HUES6 (cell line): ENCODE measurements at regions not wholly inside any gene's neighbourhood (a gene's known extent, or its start where the extent isn't known, plus 50 kb on each side); places are given as distances from the start of the nearest gene placed in this dataset.

Experiments used
- H3K27ac ChIP-seq: 2 replicates; pipeline ENCODE4 v1.7.0; 2013; ENCODE audit warnings: low read depth, mild to moderate bottlenecking, low read length, inconsistent platforms
- H3K27me3 ChIP-seq: 2 replicates; pipeline ENCODE4 v1.6.1; 2013; ENCODE audit warnings: low read length; ENCODE audit not compliant: control insufficient read depth, insufficient read depth
- H3K36me3 ChIP-seq: 2 replicates; pipeline ENCODE4 v1.6.1; 2013; ENCODE audit warnings: low read length; ENCODE audit not compliant: control insufficient read depth, insufficient read depth
- H3K4me1 ChIP-seq: 2 replicates; pipeline ENCODE4 v1.6.1; 2013; ENCODE audit warnings: low read length; ENCODE audit not compliant: control insufficient read depth, insufficient read depth
- H3K4me3 ChIP-seq: 2 replicates; pipeline ENCODE4 v1.5.1; 2013; ENCODE audit warnings: low read depth, low read length
- H3K9ac ChIP-seq: one replicate; pipeline ENCODE4 v1.6.1; 2013; ENCODE audit warnings: mild to moderate bottlenecking, low read length
- H3K9me3 ChIP-seq: 2 replicates; pipeline ENCODE4 v1.6.1; 2013; ENCODE audit warnings: low read depth, low read length; ENCODE audit not compliant: control insufficient read depth, insufficient read depth

DNA sequence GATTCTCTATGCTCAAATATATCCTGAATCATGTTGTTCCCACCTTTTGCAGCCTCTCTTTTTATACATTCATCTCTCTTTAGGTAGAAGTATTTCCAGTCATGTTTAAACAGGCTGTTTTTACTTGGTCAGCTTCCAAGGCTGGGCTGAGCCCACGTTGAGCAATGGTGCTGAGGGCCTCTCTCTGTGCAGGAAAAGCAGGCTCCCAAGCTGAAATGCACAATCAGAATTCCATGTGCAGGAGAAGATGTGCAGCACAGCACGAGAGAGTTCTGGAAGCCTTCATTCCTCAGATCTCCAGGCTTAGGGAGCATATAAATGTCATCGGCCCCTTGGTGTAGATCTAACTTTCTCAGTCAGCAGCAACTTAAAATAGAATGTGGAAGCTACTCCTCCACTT is 588.5 kb downstream of the TNS3 start:
- no peak overlapping the region for H3K27ac ChIP-seq
- no peaks in the 10 kb centered on the region for H3K36me3 ChIP-seq
- no peak overlapping the region for H3K4me3 ChIP-seq
- no peak overlapping the region for H3K9ac ChIP-seq
- no peaks in the 10 kb centered on the region for H3K9me3 ChIP-seq
- no peaks in the 10 kb centered on the region for H3K27me3 ChIP-seq
- no peaks in the 10 kb centered on the region for H3K4me1 ChIP-seq

DNA sequence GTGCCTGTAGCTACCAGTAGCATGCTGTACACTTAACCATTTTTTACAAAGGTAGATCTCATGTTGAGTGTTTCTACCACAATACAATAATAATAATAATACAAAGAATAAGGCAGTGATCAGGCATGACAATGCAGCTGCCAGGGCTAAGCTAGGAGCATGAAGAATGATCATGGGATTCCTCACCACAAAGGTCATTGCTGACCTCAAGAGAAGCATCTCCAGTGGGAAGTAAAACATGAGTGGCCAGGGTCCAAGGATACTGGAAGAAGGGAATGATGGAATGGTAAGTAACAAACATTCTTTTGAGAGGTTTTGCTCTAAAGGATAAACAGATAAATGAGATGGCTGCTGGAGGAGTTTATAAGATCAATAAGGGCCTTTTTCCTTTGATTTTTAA is 591.1 kb downstream of the TNS3 start:
- Histone ChIP-seq H3K27me3 (no peaks in the 10 kb centered on the region), H3K9ac (no peak overlapping the region), H3K27ac (no peak overlapping the region), H3K9me3 (no peaks in the 10 kb centered on the region), H3K36me3 (no peaks in the 10 kb centered on the region), H3K4me3 (no peak overlapping the region), H3K4me1 (no peaks in the 10 kb centered on the region)

DNA sequence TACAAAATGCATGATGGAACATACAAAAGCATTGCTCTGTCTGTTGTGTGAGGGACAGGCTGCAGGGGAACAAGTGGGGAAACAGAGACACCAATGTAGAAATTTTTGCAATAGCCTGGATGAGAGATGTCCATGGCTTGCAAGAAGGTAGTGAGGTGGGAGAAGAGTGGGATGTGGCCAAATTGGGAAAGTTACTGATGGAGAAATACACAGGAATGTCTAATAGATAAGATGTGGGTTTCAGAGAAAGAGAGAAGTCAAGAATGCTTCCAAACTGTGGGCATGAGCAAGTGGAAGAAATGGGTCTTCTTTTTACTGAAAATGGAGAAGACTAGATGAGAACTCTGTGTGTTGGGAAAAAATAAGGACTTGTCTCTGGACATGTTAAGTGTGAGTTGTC is 592.7 kb downstream of the TNS3 start:
- no peaks in the 10 kb centered on the region for H3K9me3 ChIP-seq

DNA sequence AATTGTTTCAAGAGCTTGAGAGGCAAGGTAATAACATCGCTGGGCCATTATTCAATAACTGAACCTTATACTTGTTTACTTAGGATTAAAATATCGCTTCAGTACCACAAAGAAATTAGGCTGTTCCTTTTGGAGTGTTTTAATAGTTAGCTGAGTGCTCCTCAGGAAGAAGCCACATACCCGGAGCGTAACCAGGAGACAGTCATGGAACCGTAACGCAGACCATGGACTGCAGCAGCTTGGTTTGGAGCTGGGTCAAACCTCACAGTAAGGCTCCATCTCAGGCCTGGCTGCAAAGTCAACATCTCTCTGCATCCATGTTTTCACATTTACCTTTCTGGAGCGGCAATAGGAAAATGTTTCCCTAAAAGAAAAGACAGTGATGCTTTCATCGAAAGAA is 599.0 kb downstream of the TNS3 start:
- H3K36me3 ChIP-seq: no peaks in the 10 kb centered on the region
- no peaks in the 10 kb centered on the region for H3K27me3 ChIP-seq
- H3K9me3 ChIP-seq: no peaks in the 10 kb centered on the region
- H3K9ac ChIP-seq: no peak overlapping the region
- no peak overlapping the region for H3K27ac ChIP-seq
- H3K4me1 ChIP-seq: no peaks in the 10 kb centered on the region
- H3K4me3 ChIP-seq: no peak overlapping the region

More for the DNA sequence above, 592.7 kb downstream of the TNS3 start:
- no peaks in the 10 kb centered on the region for H3K27me3 ChIP-seq
- no peak overlapping the region for H3K9ac ChIP-seq
- H3K4me1 ChIP-seq: no peaks in the 10 kb centered on the region
- no peak overlapping the region for H3K4me3 ChIP-seq
- H3K27ac ChIP-seq: no peak overlapping the region
- H3K36me3 ChIP-seq: no peaks in the 10 kb centered on the region

DNA sequence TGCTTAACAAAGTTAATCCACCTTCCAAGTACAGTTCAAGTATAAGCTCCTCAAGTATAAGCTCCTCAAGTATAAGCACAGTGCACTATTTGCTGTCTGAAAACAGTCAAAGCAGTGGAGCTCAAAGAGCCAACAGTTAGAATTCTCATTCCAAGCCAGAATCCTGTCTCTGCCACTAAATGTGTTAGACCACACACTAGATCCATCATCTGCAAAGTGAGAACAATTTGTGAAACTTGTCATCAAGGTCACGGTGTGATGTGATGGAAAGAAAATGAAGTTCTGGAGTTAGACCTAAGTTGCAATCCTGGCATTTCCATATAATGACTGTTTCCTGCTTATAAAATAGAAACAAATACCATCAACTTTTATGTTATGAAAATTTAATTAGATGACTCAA is 602.5 kb downstream of the TNS3 start:
- Histone ChIP-seq H3K27ac (no peak overlapping the region), H3K36me3 (no peaks in the 10 kb centered on the region), H3K9ac (no peak overlapping the region), H3K27me3 (no peaks in the 10 kb centered on the region), H3K4me3 (no peak overlapping the region), H3K4me1 (no peaks in the 10 kb centered on the region), H3K9me3 (no peaks in the 10 kb centered on the region)

DNA sequence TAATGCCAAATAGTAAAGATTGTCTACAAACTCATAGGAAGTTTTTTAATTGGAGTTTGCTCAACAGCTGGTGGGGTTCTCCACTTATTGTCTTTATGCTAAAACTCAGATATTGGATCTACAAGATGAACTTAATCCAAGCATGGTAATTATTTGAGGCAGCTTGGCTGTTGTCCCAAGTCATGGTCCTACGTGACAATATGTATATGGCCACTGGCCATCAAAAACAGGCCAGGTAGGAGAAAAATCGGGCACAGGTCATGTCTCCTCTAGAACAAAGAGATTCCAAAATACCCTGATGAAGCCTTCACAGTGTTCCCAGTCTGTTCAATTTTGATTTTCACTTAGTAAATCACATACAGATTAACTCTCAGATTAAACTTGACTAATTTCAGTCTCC is 606.4 kb downstream of the TNS3 start:
- H3K9me3 ChIP-seq: no peaks in the 10 kb centered on the region
- H3K27ac ChIP-seq: no peak overlapping the region
- no peaks in the 10 kb centered on the region for H3K4me1 ChIP-seq
- no peak overlapping the region for H3K9ac ChIP-seq
- H3K36me3 ChIP-seq: no peaks in the 10 kb centered on the region
- H3K27me3 ChIP-seq: no peaks in the 10 kb centered on the region
- H3K4me3 ChIP-seq: no peak overlapping the region

DNA sequence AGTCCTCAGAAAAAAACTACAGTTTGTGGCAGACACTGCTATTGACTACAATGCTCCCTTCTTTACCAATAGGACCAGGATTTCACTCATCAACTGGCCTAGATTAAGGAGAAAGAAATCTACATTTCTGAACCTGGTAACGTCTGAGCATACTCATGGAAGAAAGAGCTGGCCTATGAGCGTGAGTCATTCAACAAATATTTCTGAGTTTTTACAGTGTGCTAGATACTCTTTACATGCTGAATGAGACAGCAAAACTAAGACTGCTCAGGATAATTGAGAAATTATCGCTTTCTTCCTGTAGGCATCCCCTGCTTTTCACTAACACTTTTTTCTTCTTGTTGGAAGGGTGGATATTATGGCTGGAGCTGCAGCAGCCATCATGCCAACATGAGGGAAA is 609.7 kb downstream of the TNS3 start:
- H3K9ac ChIP-seq: no peak overlapping the region
- H3K4me3 ChIP-seq: no peak overlapping the region
- H3K27ac ChIP-seq: no peak overlapping the region
- H3K36me3 ChIP-seq: no peaks in the 10 kb centered on the region
- H3K4me1 ChIP-seq: no peaks in the 10 kb centered on the region
- H3K9me3 ChIP-seq: no peaks in the 10 kb centered on the region
- no peaks in the 10 kb centered on the region for H3K27me3 ChIP-seq

DNA sequence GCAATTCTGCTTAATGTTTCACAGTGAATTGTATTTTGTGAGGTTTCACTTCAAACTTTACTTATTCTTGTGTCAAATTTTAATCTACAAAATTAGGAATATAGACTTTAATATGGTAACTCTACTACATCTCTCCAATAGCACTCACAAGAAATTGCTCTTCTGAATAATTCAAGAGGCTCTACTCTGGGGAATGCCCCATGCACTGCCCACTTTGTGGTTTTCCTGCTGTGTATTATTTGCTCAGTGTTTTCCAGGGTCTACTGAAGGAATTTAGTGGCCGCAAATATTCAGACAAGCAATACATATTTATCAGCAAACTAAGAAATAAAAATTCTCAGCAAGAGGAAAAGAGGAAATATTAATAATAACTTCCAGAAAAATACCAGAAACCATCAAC is 611.4 kb downstream of the TNS3 start:
- Histone ChIP-seq H3K4me1 (no peaks in the 10 kb centered on the region), H3K36me3 (no peaks in the 10 kb centered on the region), H3K27me3 (no peaks in the 10 kb centered on the region), H3K9ac (no peak overlapping the region), H3K4me3 (no peak overlapping the region), H3K27ac (no peak overlapping the region), H3K9me3 (peaks cover 3% of the 10 kb centered on the region; the same call in 1 of the 2 replicates)

DNA sequence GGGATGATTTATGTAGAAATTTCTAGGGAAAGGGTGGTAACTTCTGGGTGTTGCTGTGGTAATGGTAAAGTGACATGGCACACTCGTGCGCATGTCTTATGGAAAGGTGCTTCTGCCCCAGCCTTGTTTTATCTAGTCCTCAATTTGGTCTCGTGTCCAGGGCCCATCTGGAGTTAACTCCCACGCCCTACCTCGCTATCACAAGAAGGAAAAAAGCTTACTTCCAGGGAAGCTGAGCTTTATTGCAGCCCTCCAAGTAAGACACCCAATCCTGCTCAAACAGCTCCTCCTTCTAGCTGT is 611.8 kb downstream of the TNS3 start:
- H3K9ac ChIP-seq: no peak overlapping the region
- H3K4me3 ChIP-seq: no peak overlapping the region
- H3K27ac ChIP-seq: no peak overlapping the region
- H3K4me1 ChIP-seq: no peaks in the 10 kb centered on the region
- H3K36me3 ChIP-seq: no peaks in the 10 kb centered on the region
- H3K9me3 ChIP-seq: peaks cover 3% of the 10 kb centered on the region; the same call in 1 of the 2 replicates
- H3K27me3 ChIP-seq: no peaks in the 10 kb centered on the region

DNA sequence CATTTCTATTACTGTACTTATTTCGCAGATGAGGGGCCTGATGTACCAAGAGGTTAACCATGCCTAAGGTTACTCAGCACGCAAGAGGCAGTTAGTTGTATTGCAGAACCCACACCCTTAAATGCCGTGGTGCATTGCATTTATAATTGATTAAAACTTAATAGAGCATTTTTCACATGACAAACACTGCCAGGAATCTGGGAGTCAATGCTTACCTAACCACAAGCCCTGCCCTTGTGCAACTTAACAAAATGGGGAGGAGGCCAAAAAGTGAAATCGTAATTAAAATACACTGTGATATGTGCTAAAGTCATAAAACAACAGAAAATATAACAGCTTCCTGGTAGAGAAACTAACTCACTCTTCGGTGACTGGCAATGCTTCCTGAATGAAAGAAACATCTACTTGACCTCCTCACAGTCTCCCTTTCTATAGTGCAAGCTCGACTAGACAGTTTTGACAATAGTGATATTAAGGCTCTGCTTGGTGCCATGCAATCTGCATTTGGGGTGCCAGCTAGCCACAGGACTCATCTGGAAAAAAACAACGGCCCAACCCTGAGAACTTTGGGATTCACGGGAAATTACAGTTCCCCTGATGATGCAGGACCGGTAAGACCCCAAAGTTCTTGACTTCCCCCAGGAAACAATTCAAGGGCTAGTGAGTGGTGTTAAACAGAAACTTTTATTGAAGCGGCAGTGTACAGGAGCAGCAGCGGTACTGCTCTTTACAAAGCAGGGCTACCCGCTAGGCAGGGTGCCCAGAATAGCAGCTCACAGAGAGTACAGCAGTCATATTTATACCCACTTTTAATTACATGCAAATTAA is 612.4 kb downstream of the TNS3 start:
- Histone ChIP-seq H3K27me3 (no peaks in the 10 kb centered on the region), H3K9ac (no peak overlapping the region), H3K4me3 (no peak overlapping the region), H3K4me1 (no peaks in the 10 kb centered on the region), H3K36me3 (no peaks in the 10 kb centered on the region), H3K27ac (no peak overlapping the region), H3K9me3 (peaks cover 6% of the 10 kb centered on the region; the same call in 1 of the 2 replicates)

DNA sequence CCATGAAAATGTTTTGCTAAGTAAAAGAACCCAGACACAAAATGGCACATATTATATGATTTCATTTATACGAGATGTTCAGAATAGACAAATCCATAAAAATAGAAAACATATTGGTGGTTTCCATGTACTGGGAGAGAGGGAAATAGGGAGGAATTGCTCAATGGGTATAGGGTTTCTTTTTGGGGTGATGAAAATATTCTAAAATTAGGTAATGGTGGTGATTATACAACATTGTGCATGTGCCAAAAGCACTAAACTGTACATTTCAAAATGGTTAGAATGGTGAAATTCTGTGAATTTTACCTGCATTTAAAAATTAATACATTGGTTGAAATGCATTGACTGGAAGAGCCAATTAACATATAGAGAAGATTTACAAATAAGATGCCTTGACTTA is 613.9 kb downstream of the TNS3 start:
- Histone ChIP-seq H3K4me3 (no peak overlapping the region), H3K9me3 (peaks cover 16% of the 10 kb centered on the region), H3K9ac (no peak overlapping the region), H3K27me3 (no peaks in the 10 kb centered on the region), H3K4me1 (no peaks in the 10 kb centered on the region), H3K36me3 (no peaks in the 10 kb centered on the region), H3K27ac (no peak overlapping the region)
